ENCODE measurements at regions not wholly inside any gene's neighbourhood (a gene's known extent, or its start where the extent isn't known, plus 50 kb on each side); places are given as distances from the start of the nearest gene placed in this dataset.

- 83 to 87% methylated on average over 2 of the region's 2 CpGs for WGBS, 2 donors
- no peaks in the 10 kb centered on the region for H3K36me3 ChIP-seq (replicated peaks in 1 of 2; ENCODE audit: insufficient read depth in 1 of 2, low read depth in 2 of 2)
- DNase-seq (no peak), ATAC-seq (no peak)
- no peaks in the 10 kb centered on the region for H3K9me3 ChIP-seq
- no peak for TF ChIP-seq CTCF (IDR thresholded peaks at IDR 0.05)
- TF ChIP-seq POLR2A (IDR thresholded peaks at IDR 0.05): no peak
- H3K4me3 ChIP-seq: no peak overlapping the region
- H3K27ac ChIP-seq: no peak overlapping the region
- H3K27me3 ChIP-seq: no peaks in the 10 kb centered on the region
- no peaks in the 10 kb centered on the region for H3K4me1 ChIP-seq
- intact Hi-C loops (cut with DNase I): no loop called here
These were observed 414.2 kb downstream of the KLF5 start for GRCh38 chr13:73473016-73473415.

- Histone ChIP-seq H3K36me3 (replicated peaks in 1 of 2; ENCODE audit: insufficient read depth in 1 of 2, low read depth in 2 of 2) (no peaks in the 10 kb centered on the region), H3K4me3 (no peak overlapping the region), H3K4me1 (no peaks in the 10 kb centered on the region), H3K27ac (no peak overlapping the region), H3K27me3 (no peaks in the 10 kb centered on the region), H3K9me3 (no peaks in the 10 kb centered on the region)
- 83 to 84% methylated on average over 2 of the region's 2 CpGs for WGBS, 2 donors
- ATAC-seq: no peak
- intact Hi-C loops (cut with DNase I): no loop called here
- no peak for DNase-seq
- TF ChIP-seq POLR2A (IDR thresholded peaks at IDR 0.05) (no peak), CTCF (IDR thresholded peaks at IDR 0.05) (no peak)
These were observed 408.3 kb downstream of the KLF5 start for GRCh38 chr13:73467125-73467524.

GRCh38 chr13:73466561-73466960, 407.8 kb downstream of the KLF5 start:
- no peak for ATAC-seq
- Histone ChIP-seq H3K27ac (no peak overlapping the region), H3K9me3 (no peaks in the 10 kb centered on the region), H3K4me1 (no peaks in the 10 kb centered on the region), H3K36me3 (replicated peaks in 1 of 2; ENCODE audit: insufficient read depth in 1 of 2, low read depth in 2 of 2) (no peaks in the 10 kb centered on the region), H3K4me3 (no peak overlapping the region), H3K27me3 (no peaks in the 10 kb centered on the region)
- no peak for DNase-seq
- TF ChIP-seq POLR2A (IDR thresholded peaks at IDR 0.05): no peak
- TF ChIP-seq CTCF (IDR thresholded peaks at IDR 0.05): no peak
- WGBS, 2 donors: 61 to 68% methylated on average over 4 of the region's 4 CpGs
- intact Hi-C loops (cut with DNase I): no loop called here

- intact Hi-C loops (cut with DNase I): no loop called here
- Histone ChIP-seq H3K36me3 (replicated peaks in 1 of 2; ENCODE audit: insufficient read depth in 1 of 2, low read depth in 2 of 2) (no peaks in the 10 kb centered on the region), H3K4me3 (no peak overlapping the region), H3K27me3 (no peaks in the 10 kb centered on the region), H3K27ac (no peak overlapping the region), H3K4me1 (no peaks in the 10 kb centered on the region), H3K9me3 (no peaks in the 10 kb centered on the region)
- TF ChIP-seq POLR2A (IDR thresholded peaks at IDR 0.05) (no peak), CTCF (IDR thresholded peaks at IDR 0.05) (no peak)
- DNase-seq (no peak), ATAC-seq (no peak)
- 22 to 31% methylated on average over 3 of the region's 3 CpGs for WGBS, 2 donors
These were observed 406.8 kb downstream of the KLF5 start for GRCh38 chr13:73465617-73465971.

- H3K4me3 ChIP-seq: no peak overlapping the region
- H3K4me1 ChIP-seq: no peaks in the 10 kb centered on the region
- H3K36me3 ChIP-seq (replicated peaks in 1 of 2; ENCODE audit: insufficient read depth in 1 of 2, low read depth in 2 of 2): no peaks in the 10 kb centered on the region
- no peak for TF ChIP-seq POLR2A (IDR thresholded peaks at IDR 0.05)
- no peak for TF ChIP-seq CTCF (IDR thresholded peaks at IDR 0.05)
- H3K27ac ChIP-seq: no peak overlapping the region
- no peaks in the 10 kb centered on the region for H3K9me3 ChIP-seq
- intact Hi-C loops (cut with DNase I): no loop called here
- H3K27me3 ChIP-seq: no peaks in the 10 kb centered on the region
- ATAC-seq (no peak), DNase-seq (no peak)
- WGBS, 2 donors: 58 to 68% methylated on average over 5 of the region's 5 CpGs
These were observed 406.2 kb downstream of the KLF5 start for GRCh38 chr13:73464758-73465616.

Measured in body of pancreas (tissue), 4 donors.